ENCODE measurements at regions not wholly inside any gene's neighbourhood (a gene's known extent, or its start where the extent isn't known, plus 50 kb on each side); places are given as distances from the start of the nearest gene placed in this dataset.

GRCh38 chr4:136302566-136302965 lies 1229.7 kb downstream of the PCDH18 start:
- TF ChIP-seq POLR2A (IDR thresholded peaks at IDR 0.05; ENCODE audit: low read length), result no peak
- TF ChIP-seq GATA1 (IDR thresholded peaks at IDR 0.05; ENCODE audit: low read depth, low read length), result no peak

Data from erythroblast (primary cell).